ENCODE measurements at regions not wholly inside any gene's neighbourhood (a gene's known extent, or its start where the extent isn't known, plus 50 kb on each side); places are given as distances from the start of the nearest gene placed in this dataset.
A peak's percentile ranks its signal among the peaks of the same experiment; 100 is the strongest.

DNA sequence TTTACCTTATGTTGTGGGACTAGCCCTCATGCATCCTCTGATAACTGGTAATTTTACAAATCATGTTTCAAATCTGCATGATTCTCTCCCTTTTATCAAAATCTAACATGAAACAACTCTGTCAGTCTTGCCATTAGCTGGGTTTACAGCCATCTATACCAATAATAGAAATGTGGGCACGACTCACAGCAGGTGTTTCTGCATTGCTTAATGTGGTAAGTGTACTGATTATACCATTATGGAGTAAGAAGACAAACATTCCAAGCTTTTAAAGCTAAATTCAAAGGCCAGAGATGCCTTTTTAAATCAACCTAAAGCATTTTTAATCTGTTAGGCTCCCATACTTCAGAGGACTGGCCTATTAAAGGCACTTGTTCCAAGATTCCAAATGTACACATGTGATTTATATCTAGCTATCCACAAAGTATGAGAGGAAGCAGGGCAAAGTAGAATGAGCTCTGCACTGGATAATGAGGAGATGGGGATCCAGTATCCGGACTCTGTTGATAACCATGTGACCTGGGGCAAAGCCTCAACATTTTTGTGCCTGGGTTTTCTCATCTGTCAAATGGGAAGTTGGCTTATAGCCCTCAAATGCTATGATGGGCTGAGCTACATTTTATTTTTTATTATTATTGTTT, 52.3 kb upstream of the FUT8 start:
- DNase-seq: peak; percentile 17

- DNase-seq: no peak
Measured at GRCh38 chr14:65361920-65362319, 50.6 kb upstream of the FUT8 start.
